H1 (cell line): ENCODE measurements at regions not wholly inside any gene's neighbourhood (a gene's known extent, or its start where the extent isn't known, plus 50 kb on each side); places are given as distances from the start of the nearest gene placed in this dataset.

Experiments
- CTCF ChIA-PET: fragments of 300-600 bp; sonication (Branson Sonifier 250); formaldehyde crosslinking; loops from one replicate; lab custom pipeline; 2021; ENCODE audit not compliant: partially characterized antibody; lab: Charles Lee
- POLR2A ChIA-PET: fragments of 300-600 bp; sonication (Branson Sonifier 250); formaldehyde crosslinking; loops from one replicate; lab custom pipeline; 2021; ENCODE audit warnings: inconsistent platforms; ENCODE audit not compliant: partially characterized antibody; lab: Charles Lee
- DNase-seq, 2 experiments: peaks; one replicate each; pipeline versions ENCODE4 v3.0.0 to v3.0.0-alpha.2; 2010 to 2022; ENCODE audit warnings: low spot score in 2 of 2, low read depth in 1 of 2, mixed read lengths in 1 of 2
- FAIRE-seq: peaks from 2 replicates; lab custom pipeline; 2011; peaks lifted over from hg19 to GRCh38; lab: Jason Lieb, UNC
- H2AFZ ChIP-seq: 2 replicates; pipeline ENCODE4 v1.8.1; 2012; ENCODE audit warnings: low read length, inconsistent platforms
- H2AK5ac ChIP-seq: 2 replicates; pipeline ENCODE4 v1.6.1; 2013; ENCODE audit warnings: low read depth, low read length
- H2BK120ac ChIP-seq: replicated peaks from 2 replicates; pipeline ENCODE3; 2013; ENCODE audit warnings: low read depth, low read length, inconsistent platforms
- H2BK12ac ChIP-seq: 2 replicates; pipeline ENCODE4 v1.6.1; 2013; ENCODE audit warnings: low read depth, low read length
- H2BK15ac ChIP-seq: 2 replicates; pipeline ENCODE4 v1.6.1; 2013; ENCODE audit warnings: low read length
- H2BK20ac ChIP-seq: 2 replicates; pipeline ENCODE4 v1.6.1; 2013; ENCODE audit warnings: low read length
- H2BK5ac ChIP-seq: 2 replicates; pipeline ENCODE4 v1.6.1; 2013; ENCODE audit warnings: low read depth, low read length
- H3K14ac ChIP-seq: 2 replicates; pipeline ENCODE4 v1.6.1; 2013; ENCODE audit warnings: inconsistent platforms; ENCODE audit not compliant: insufficient read length
- H3K18ac ChIP-seq: 2 replicates; pipeline ENCODE4 v1.6.1; 2013; ENCODE audit warnings: low read length; ENCODE audit errors: extremely low read depth
- H3K23ac ChIP-seq: 2 replicates; pipeline ENCODE4 v1.6.1; 2013; ENCODE audit warnings: inconsistent platforms; ENCODE audit not compliant: insufficient read length
- H3K23me2 ChIP-seq: 2 replicates; pipeline ENCODE4 v1.6.1; 2013; ENCODE audit warnings: low read depth, low read length
- H3K27ac ChIP-seq: 2 replicates; pipeline ENCODE4 v1.6.1; 2011; ENCODE audit warnings: low read depth, low read length, inconsistent platforms
- H3K27me3 ChIP-seq, 4 experiments: replicated peaks in 1 of 4; 1 replicate in 1 of 4; 2 replicates in 3 of 4; pipeline versions ENCODE4 v1.6.1 to v1.8.1; 2011 to 2013; ENCODE audit warnings: low read length in 3 of 4, mild to moderate bottlenecking in 3 of 4, inconsistent platforms in 2 of 4, mixed read lengths in 2 of 4, moderate library complexity in 1 of 4; ENCODE audit not compliant: control insufficient read depth in 3 of 4, insufficient read depth in 3 of 4; ENCODE audit errors: extremely low read depth in 1 of 4
- H3K36me3 ChIP-seq, 4 experiments: 2 replicates each; pipeline versions ENCODE4 v1.6.1 to v1.8.1; 2011 to 2013; ENCODE audit warnings: mild to moderate bottlenecking in 4 of 4, low read length in 3 of 4, moderate library complexity in 2 of 4, control low read depth in 1 of 4, inconsistent platforms in 1 of 4; ENCODE audit not compliant: insufficient read depth in 4 of 4, control insufficient read depth in 2 of 4
- H3K4ac ChIP-seq: replicated peaks from 2 replicates; pipeline ENCODE3; 2013; ENCODE audit warnings: low read length, low read depth, mixed read lengths, inconsistent platforms; ENCODE audit not compliant: insufficient read length
- H3K4me1 ChIP-seq, 4 experiments: replicated peaks in 1 of 4; 1 replicate in 1 of 4; 2 replicates in 3 of 4; pipeline versions ENCODE4 v1.6.1 to v1.8.1; 2011 to 2013; ENCODE audit warnings: low read length in 3 of 4, inconsistent platforms in 2 of 4, mixed read lengths in 1 of 4; ENCODE audit not compliant: insufficient read depth in 4 of 4, control insufficient read depth in 3 of 4
- H3K4me2 ChIP-seq, 2 experiments: 2 replicates each; pipeline versions ENCODE4 v1.6.1 to v1.8.1; 2011 to 2013; ENCODE audit warnings: low read depth in 2 of 2, low read length in 2 of 2, control low read depth in 1 of 2, inconsistent platforms in 1 of 2, mild to moderate bottlenecking in 1 of 2; ENCODE audit not compliant: insufficient read depth in 1 of 2
- H3K4me3 ChIP-seq, 4 experiments: fragments of 200-600, 300-600 bp in 1 of 4; sonication (generic), shearing (Covaris generic), sonication (Bioruptor Twin) in 1 of 4; 2 replicates each; pipeline versions ENCODE4 v1.5.1 to v1.8.1; 2011 to 2016; ENCODE audit warnings: low read length in 4 of 4, low read depth in 3 of 4, control low read depth in 2 of 4, inconsistent platforms in 2 of 4, mild to moderate bottlenecking in 2 of 4, mixed read lengths in 1 of 4, moderate library complexity in 1 of 4; ENCODE audit not compliant: insufficient read depth in 2 of 4; ENCODE audit errors: extremely low read depth in 1 of 4
- H3K56ac ChIP-seq: replicated peaks from 2 replicates; pipeline ENCODE3; 2013; ENCODE audit warnings: low read depth, mild to moderate bottlenecking, mixed read lengths, low read length, inconsistent platforms; ENCODE audit not compliant: insufficient read length
- H3K79me1 ChIP-seq: 2 replicates; pipeline ENCODE4 v1.6.1; 2013; ENCODE audit warnings: low read depth, low read length, control low read depth
- H3K79me2 ChIP-seq, 2 experiments: 2 replicates each; pipeline versions ENCODE4 v1.6.1 to v1.8.1; 2012 to 2013; ENCODE audit warnings: low read length in 2 of 2, mild to moderate bottlenecking in 2 of 2, inconsistent platforms in 1 of 2; ENCODE audit not compliant: insufficient read depth in 2 of 2, control insufficient read depth in 1 of 2
- H3K9ac ChIP-seq, 4 experiments: replicated peaks in 1 of 4; 1 replicate in 1 of 4; 2 replicates in 3 of 4; pipeline versions ENCODE4 v1.6.1 to v1.8.1; 2011 to 2013; ENCODE audit warnings: low read depth in 3 of 4, low read length in 3 of 4, control low read depth in 2 of 4, mild to moderate bottlenecking in 2 of 4, moderate library complexity in 2 of 4, inconsistent platforms in 1 of 4; ENCODE audit errors: extremely low read depth in 1 of 4
- H3K9me3 ChIP-seq, 2 experiments: 2 replicates each; pipeline versions ENCODE4 v1.6.1 to v1.8.1; 2012 to 2013; ENCODE audit warnings: mild to moderate bottlenecking in 2 of 2, moderate library complexity in 2 of 2, control low read depth in 1 of 2, inconsistent platforms in 1 of 2, low read depth in 1 of 2, low read length in 1 of 2, mixed read lengths in 1 of 2; ENCODE audit not compliant: insufficient read depth in 2 of 2
- H4K20me1 ChIP-seq, 2 experiments: replicated peaks in 1 of 2; 2 replicates each; pipeline versions ENCODE3 to v1.8.1; 2011 to 2013; ENCODE audit warnings: inconsistent platforms in 2 of 2, low read length in 2 of 2, mild to moderate bottlenecking in 1 of 2; ENCODE audit not compliant: insufficient read depth in 2 of 2, control insufficient read depth in 1 of 2
- H4K5ac ChIP-seq: 2 replicates; pipeline ENCODE4 v1.6.1; 2013; ENCODE audit warnings: low read length, low read depth, mixed read lengths, inconsistent platforms; ENCODE audit not compliant: insufficient read length
- H4K8ac ChIP-seq: 2 replicates; pipeline ENCODE4 v1.8.0; 2013; ENCODE audit warnings: mild to moderate bottlenecking, moderate library complexity, low read length, inconsistent platforms; ENCODE audit not compliant: insufficient read depth; ENCODE audit errors: extremely low read depth
- H4K91ac ChIP-seq: replicated peaks from 2 replicates; pipeline ENCODE3; 2013; ENCODE audit warnings: low read length, mixed read lengths, inconsistent platforms; ENCODE audit not compliant: insufficient read length
- BRCA1 ChIP-seq: IDR thresholded peaks from 2 replicates; pipeline ENCODE4 v1.6.1; 2012; ENCODE audit warnings: low read depth, low read length, improper control_type of control experiment
- CBX5 ChIP-seq: fragments of 300-800, 300-1000 bp; sonication (generic); IDR thresholded peaks from 2 replicates; pipeline ENCODE4 v1.7.1; 2016; ENCODE audit warnings: antibody characterized with exemption, low read length, low read depth
- CTBP2 ChIP-seq: IDR thresholded peaks from 2 replicates; pipeline ENCODE4 v1.7.0; 2011; ENCODE audit warnings: borderline replicate concordance, mild to moderate bottlenecking, moderate library complexity, mixed read lengths, low read length; ENCODE audit not compliant: insufficient read depth, insufficient read length
- FOSL1 ChIP-seq: IDR thresholded peaks from 2 replicates; pipeline ENCODE4 v1.6.1; 2011; ENCODE audit warnings: mild to moderate bottlenecking, low read depth, low read length, moderate library complexity; ENCODE audit not compliant: insufficient read depth
- HDAC6 ChIP-seq: IDR thresholded peaks from one replicate; pipeline ENCODE4 v1.7.1; 2012; ENCODE audit warnings: low read depth, mild to moderate bottlenecking, inconsistent platforms, low read length, moderate library complexity
- JUND ChIP-seq: IDR thresholded peaks from 2 replicates; pipeline ENCODE4 v1.6.1; 2011; ENCODE audit warnings: mild to moderate bottlenecking, improper control_type of control experiment, low read length
- RAD21 ChIP-seq, 2 experiments: IDR thresholded peaks in 1 of 2; conservative IDR thresholded peaks in 1 of 2; 2 replicates each; pipeline ENCODE4 v1.6.1; 2011; ENCODE audit warnings: low read depth in 2 of 2, low read length in 2 of 2, improper control_type of control experiment in 1 of 2, inconsistent platforms in 1 of 2, mild to moderate bottlenecking in 1 of 2, moderate library complexity in 1 of 2
- SAP30 ChIP-seq: fragments of 300-600 bp; sonication (generic); IDR thresholded peaks from 2 replicates; pipeline ENCODE4 v1.7.1; 2012; ENCODE audit warnings: low read length, moderate library complexity, mild to moderate bottlenecking, inconsistent platforms; ENCODE audit not compliant: insufficient read depth, insufficient replicate concordance
- SIRT6 ChIP-seq: IDR thresholded peaks from one replicate; pipeline ENCODE4 v1.7.1; 2012; ENCODE audit warnings: low read length, inconsistent platforms
- SIX5 ChIP-seq: IDR thresholded peaks from 2 replicates; pipeline ENCODE4 v1.6.1; 2011; ENCODE audit warnings: mild to moderate bottlenecking, low read depth, low read length
- SP2 ChIP-seq: IDR thresholded peaks from 2 replicates; pipeline ENCODE4 v1.6.1; 2012; ENCODE audit warnings: mild to moderate bottlenecking, low read length, inconsistent platforms
- SRF ChIP-seq: IDR thresholded peaks from 2 replicates; pipeline ENCODE4 v1.6.1; 2011; ENCODE audit warnings: mild to moderate bottlenecking, low read depth, low read length, moderate library complexity
- TAF1 ChIP-seq: IDR thresholded peaks from 2 replicates; pipeline ENCODE4 v1.6.1; 2011; ENCODE audit warnings: mild to moderate bottlenecking, low read depth, low read length
- TCF12 ChIP-seq: IDR thresholded peaks from 2 replicates; pipeline ENCODE4 v1.6.1; 2011; ENCODE audit warnings: low read depth, mild to moderate bottlenecking, low read length
- YY1 ChIP-seq: IDR thresholded peaks from 2 replicates; pipeline ENCODE4 v1.6.1; 2011; ENCODE audit warnings: low read depth, mild to moderate bottlenecking, low read length
- ZNF274 ChIP-seq: IDR thresholded peaks from 2 replicates; pipeline ENCODE4 v1.7.0; 2012; ENCODE audit warnings: low read length, borderline replicate concordance; ENCODE audit errors: extremely low read depth
- WGBS, 2 experiments: shearing (Covaris generic) in 1 of 2; methylation state at CpG; one replicate each; pipeline versions ENCODE4 v1.1.6 to v1.1.7; 2013 to 2015; ENCODE audit warnings: low lambda C conversion rate in 2 of 2, mixed read lengths in 2 of 2, inconsistent platforms in 1 of 2, low coverage in 1 of 2, missing lambda C conversion rate in 1 of 2; ENCODE audit not compliant: insufficient replicate concordance in 2 of 2, insufficient coverage in 1 of 2, insufficient read length in 1 of 2; ENCODE audit errors: extremely low coverage in 1 of 2, missing lambda C conversion rate in 1 of 2; 5-methylcytosine and 5-hydroxymethylcytosine counted together

- no peak overlapping the region for H2BK120ac ChIP-seq
- no peaks in the 10 kb centered on the region for H3K9me3 ChIP-seq
- no peak overlapping the region for H3K27ac ChIP-seq
- CTCF ChIA-PET = interaction anchor here (0.6 kb wide), 1 partner anchor 395 kb away, joined by 3 read pairs; no protein-coding TSS in a partner anchor
- H3K79me2 ChIP-seq = no peaks in the 10 kb centered on the region
- POLR2A ChIA-PET = no interaction called here
- no peak overlapping the region for H3K4ac ChIP-seq
- WGBS, 2 experiments = 92% methylated on average over 1 of the region's 1 CpG; no CpG with 5 or more reads in 1 of the 2 experiments
- peaks cover 0 to 5% (median 2%) of the 10 kb centered on the region in 4 experiments; a peak in 4 of 7 replicates for H3K4me1 ChIP-seq
- no peaks in the 10 kb centered on the region for H3K27me3 ChIP-seq
- no peak overlapping the region for H3K4me3 ChIP-seq
- H2BK5ac ChIP-seq = no peak overlapping the region
- H3K4me2 ChIP-seq = no peak overlapping the region
- no peak overlapping the region for H2BK12ac ChIP-seq
- H3K9ac ChIP-seq = no peak overlapping the region
- no peak overlapping the region for H3K56ac ChIP-seq
- H4K20me1 ChIP-seq = no peaks in the 10 kb centered on the region
- no peaks in the 10 kb centered on the region for H3K23me2 ChIP-seq
- H3K36me3 ChIP-seq = no peaks in the 10 kb centered on the region; a peak in 1 of 8 replicates
- H2BK15ac ChIP-seq = no peak overlapping the region
- no peak overlapping the region for H2AFZ ChIP-seq
- H2AK5ac ChIP-seq = no peak overlapping the region
- H4K91ac ChIP-seq = no peak overlapping the region
- no peaks in the 10 kb centered on the region for H3K79me1 ChIP-seq
- H3K18ac ChIP-seq = no peak overlapping the region
- FAIRE-seq (no peak), DNase-seq (no peak)
- no peak overlapping the region for H4K8ac ChIP-seq
- H3K23ac ChIP-seq = no peak overlapping the region
- no peak overlapping the region for H2BK20ac ChIP-seq
- H3K14ac ChIP-seq = no peak overlapping the region
- no peak overlapping the region for H4K5ac ChIP-seq
- TF ChIP-seq SIRT6 (no peak), ZNF274 (no peak), SRF (no peak), TCF12 (no peak), SP2 (no peak), SAP30 (no peak), CBX5 (no peak), TAF1 (no peak), YY1 (no peak), CTBP2 (no peak), SIX5 (no peak), HDAC6 (no peak), FOSL1 (no peak), BRCA1 (no peak), RAD21 (IDR thresholded peaks at IDR 0.05 in 1 of 2, conservative IDR thresholded peaks at IDR 0.05 in 1 of 2; ENCODE audit: low read depth in 2 of 2, low read length in 2 of 2) (no peak), JUND (no peak)
Observed at GRCh38 chr7:22954251-22954650, 59.7 kb downstream of the HYCC1 start.
